Keratinocyte (primary cell): ENCODE measurements at regions not wholly inside any gene's neighbourhood (a gene's known extent, or its start where the extent isn't known, plus 50 kb on each side); places are given as distances from the start of the nearest gene placed in this dataset.

Experiments used
- DNase-seq: peaks from one replicate; pipeline ENCODE4 v3.0.0-alpha.2; 2011; ENCODE audit warnings: low read depth, missing footprints, low spot score
- FAIRE-seq: peaks from 2 replicates; lab custom pipeline; 2011; peaks lifted over from hg19 to GRCh38; lab: Jason Lieb, UNC
- H2AFZ ChIP-seq: 2 replicates; pipeline ENCODE4 v1.6.0; 2012; ENCODE audit warnings: low read length, control low read depth, inconsistent platforms; ENCODE audit not compliant: control insufficient read depth
- H3K27ac ChIP-seq: 2 replicates; pipeline ENCODE4 v1.5.1; 2011; ENCODE audit warnings: low read length; ENCODE audit not compliant: control insufficient read depth, insufficient read depth
- H3K27me3 ChIP-seq: 3 replicates; pipeline ENCODE4 v1.6.0; 2011; ENCODE audit warnings: low read length; ENCODE audit not compliant: control insufficient read depth, insufficient read depth; ENCODE audit errors: extremely low read depth
- H3K36me3 ChIP-seq, 2 experiments: 2 replicates in 1 of 2; 3 replicates in 1 of 2; pipeline ENCODE4 v1.5.1; 2011; ENCODE audit warnings: low read length in 2 of 2, mild to moderate bottlenecking in 1 of 2; ENCODE audit not compliant: control insufficient read depth in 2 of 2, insufficient read depth in 2 of 2; ENCODE audit errors: extremely low read depth in 1 of 2
- H3K4me1 ChIP-seq: 3 replicates; pipeline ENCODE4 v1.5.1; 2011; ENCODE audit warnings: low read length; ENCODE audit not compliant: control insufficient read depth, insufficient read depth; ENCODE audit errors: extremely low read depth
- H3K4me2 ChIP-seq: 3 replicates; pipeline ENCODE4 v1.6.0; 2011; ENCODE audit warnings: low read depth, low read length; ENCODE audit not compliant: control insufficient read depth, insufficient read depth; ENCODE audit errors: extremely low read depth
- H3K4me3 ChIP-seq, 3 experiments: fragments of 200-600 bp in 1 of 3; sonication (generic) in 1 of 3; 2 replicates in 2 of 3; 3 replicates in 1 of 3; pipeline ENCODE4 v1.5.1; 2011 to 2016; ENCODE audit warnings: low read length in 3 of 3, mild to moderate bottlenecking in 3 of 3, control low read depth in 2 of 3, inconsistent platforms in 1 of 3, low read depth in 1 of 3, mixed read lengths in 1 of 3, mixed run types in 1 of 3, moderate library complexity in 1 of 3; ENCODE audit not compliant: control insufficient read depth in 2 of 3, insufficient read depth in 2 of 3; ENCODE audit errors: extremely low read depth in 1 of 3
- H3K79me2 ChIP-seq: 2 replicates; pipeline ENCODE4 v1.6.0; 2012; ENCODE audit warnings: low read length; ENCODE audit not compliant: control insufficient read depth, insufficient read depth
- H3K9ac ChIP-seq: 3 replicates; pipeline ENCODE4 v1.6.0; 2011; ENCODE audit warnings: low read length; ENCODE audit not compliant: control insufficient read depth, insufficient read depth; ENCODE audit errors: extremely low read depth
- H3K9me1 ChIP-seq: 3 replicates; pipeline ENCODE4 v1.6.0; 2011; ENCODE audit warnings: low read length; ENCODE audit not compliant: control insufficient read depth, insufficient read depth; ENCODE audit errors: extremely low read depth
- H3K9me3 ChIP-seq: 2 replicates; pipeline ENCODE4 v1.5.1; 2012; ENCODE audit warnings: low read depth, low read length; ENCODE audit not compliant: control insufficient read depth
- H4K20me1 ChIP-seq: 3 replicates; pipeline ENCODE4 v1.6.0; 2011; ENCODE audit warnings: low read length; ENCODE audit not compliant: control insufficient read depth, insufficient read depth; ENCODE audit errors: extremely low read depth
- CTCF ChIP-seq, 3 experiments: IDR thresholded peaks in 1 of 3; conservative IDR thresholded peaks in 1 of 3; optimal IDR thresholded peaks in 1 of 3; 2 replicates in 2 of 3; 3 replicates in 1 of 3; pipeline versions ENCODE3 to v1.5.1; 2011; ENCODE audit warnings: low read length in 3 of 3, mild to moderate bottlenecking in 3 of 3, moderate library complexity in 2 of 3, control low read depth in 1 of 3, inconsistent platforms in 1 of 3; ENCODE audit not compliant: insufficient read depth in 2 of 3; ENCODE audit errors: extremely low read depth in 1 of 3
- EZH2 ChIP-seq: IDR thresholded peaks from one replicate; pipeline ENCODE4 v1.6.1; 2012; ENCODE audit warnings: inconsistent platforms, mild to moderate bottlenecking, low read length, moderate library complexity
- dilution Hi-C: fragments of 300-500 bp; cut with MboI; formaldehyde crosslinking; loops from one replicate; pipeline ENCODE4 v1.7.0; 2020; ENCODE audit warnings: low sequenced_read_pairs; ENCODE audit not compliant: extremely low pct_ligation_motif_present

DNA sequence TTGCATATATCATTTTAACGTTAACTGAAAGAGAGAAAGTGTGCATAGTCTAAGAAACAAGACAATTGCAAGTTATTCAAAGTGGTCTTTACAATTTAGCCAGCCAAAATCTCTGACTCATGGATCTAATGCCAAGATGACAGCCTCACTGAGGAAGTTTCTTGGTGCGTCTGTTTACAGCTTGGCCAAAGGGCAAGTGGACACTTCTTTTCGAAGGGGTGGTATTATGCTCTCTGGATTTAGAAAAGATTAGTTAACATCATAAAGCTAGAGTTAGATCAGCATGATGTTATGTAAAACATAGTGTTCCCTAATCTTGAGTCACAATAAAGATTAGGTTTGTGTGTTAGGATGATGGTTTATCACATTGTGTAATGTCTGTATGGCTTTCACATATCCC lies 51.5 kb upstream of the SLC2A13 start:
- FAIRE-seq (peak; percentile 46), DNase-seq (no peak)
- H3K27ac ChIP-seq = no peak overlapping the region
- H3K9ac ChIP-seq = no peak overlapping the region
- H3K79me2 ChIP-seq = no peaks in the 10 kb centered on the region
- no peaks in the 10 kb centered on the region for H3K9me1 ChIP-seq
- H3K4me3 ChIP-seq = no peak overlapping the region
- H4K20me1 ChIP-seq = no peaks in the 10 kb centered on the region
- H3K36me3 ChIP-seq = no peaks in the 10 kb centered on the region
- peaks cover 16% of the 10 kb centered on the region for H3K4me1 ChIP-seq
- H2AFZ ChIP-seq = no peak overlapping the region
- no peaks in the 10 kb centered on the region for H3K27me3 ChIP-seq
- H3K9me3 ChIP-seq = no peaks in the 10 kb centered on the region
- dilution Hi-C loops = no loop called here
- H3K4me2 ChIP-seq = no peak overlapping the region
- TF ChIP-seq EZH2 (no peak), CTCF (optimal IDR thresholded peaks at IDR 0.05 in 1 of 3, IDR thresholded peaks at IDR 0.05 in 1 of 3, conservative IDR thresholded peaks at IDR 0.05 in 1 of 3; ENCODE audit: extremely low read depth in 1 of 3, insufficient read depth in 2 of 3, low read length in 3 of 3) (no peak)

DNA sequence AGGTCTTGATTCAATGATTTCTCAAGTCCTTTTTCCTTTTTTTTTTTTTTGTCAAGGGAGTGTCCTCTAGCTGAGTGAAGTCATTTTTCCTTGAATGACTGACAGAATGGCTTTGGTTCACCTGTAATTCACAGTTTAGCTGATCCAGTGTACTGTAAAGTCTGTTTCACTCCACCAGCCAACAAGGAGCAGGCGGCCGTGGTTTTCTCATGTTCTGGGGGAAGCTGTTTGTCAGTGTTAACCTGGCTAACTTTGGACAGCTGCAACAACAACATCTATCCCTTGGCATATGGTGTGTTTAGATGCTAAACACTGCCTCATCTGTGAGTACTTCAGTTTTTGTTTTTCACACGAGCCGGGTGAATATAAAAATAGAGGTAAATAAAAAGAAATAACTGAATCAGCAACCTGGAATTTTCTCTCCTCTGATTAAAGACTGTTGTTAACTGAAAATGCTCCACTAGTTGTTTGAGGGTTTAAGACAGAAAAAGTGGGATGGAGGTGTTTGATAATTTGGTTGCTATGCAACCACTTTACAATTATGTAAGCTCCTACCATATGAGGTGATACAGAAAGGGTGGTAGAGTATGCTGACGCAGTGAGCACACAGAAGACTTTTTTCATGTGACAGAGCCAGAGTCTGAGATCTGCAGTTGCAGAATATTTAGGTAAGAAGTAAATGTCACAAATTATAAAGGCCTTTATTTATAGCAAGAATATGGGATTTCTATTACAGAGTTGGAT lies 50.3 kb upstream of the SLC2A13 start:
- Histone ChIP-seq H3K36me3 (no peaks in the 10 kb centered on the region), H3K79me2 (no peaks in the 10 kb centered on the region), H3K27ac (no peak overlapping the region), H3K27me3 (no peaks in the 10 kb centered on the region), H2AFZ (no peak overlapping the region), H4K20me1 (no peaks in the 10 kb centered on the region), H3K4me1 (peaks cover 16% of the 10 kb centered on the region), H3K9ac (no peak overlapping the region), H3K4me3 (no peak overlapping the region), H3K9me1 (no peaks in the 10 kb centered on the region), H3K4me2 (no peak overlapping the region), H3K9me3 (no peaks in the 10 kb centered on the region)
- dilution Hi-C loops = no loop called here
- TF ChIP-seq CTCF (optimal IDR thresholded peaks at IDR 0.05 in 1 of 3, IDR thresholded peaks at IDR 0.05 in 1 of 3, conservative IDR thresholded peaks at IDR 0.05 in 1 of 3; ENCODE audit: extremely low read depth in 1 of 3, insufficient read depth in 2 of 3, low read length in 3 of 3) (no peak), EZH2 (no peak)
- no peak for FAIRE-seq
- no peak for DNase-seq
